K562 (cell line): ENCODE measurements at regions not wholly inside any gene's neighbourhood (a gene's known extent, or its start where the extent isn't known, plus 50 kb on each side); places are given as distances from the start of the nearest gene placed in this dataset.

Experiments
- ATAC-seq: fragments of 200-7000 bp; cut with Tn5 transposase; 3 replicates; pipeline ENCODE4 v1.9.1; 2020; ENCODE audit warnings: moderate library complexity
- BruUV-seq: library from RNA; stranded (reverse); fragments of 400-500 nt; replicated peaks from 2 replicates; lab custom pipeline; 2021; lab: Mats Ljungman, UMichigan
- CTCF ChIA-PET: fragments of 300-600 bp; formaldehyde crosslinking; extraction: SDS; loops from one replicate; lab custom pipeline; 2021; ENCODE audit warnings: low intra/inter-chr PET ratio; lab: Yijun Ruan, JAX
- POLR2A ChIA-PET: fragments of 300-600, 350-650 bp; sonication (Branson Sonifier 250); formaldehyde crosslinking; extraction: SDS; loops from one replicate; lab custom pipeline; 2021; ENCODE audit warnings: antibody characterized with exemption, inconsistent platforms; lab: Yijun Ruan, JAX
- DNase-seq, 4 experiments: peaks; one replicate each; pipeline versions ENCODE4 v3.0.0 to v3.0.0-alpha.2; 2011 to 2018; ENCODE audit warnings: low spot score in 3 of 4, mixed read lengths in 3 of 4; ENCODE audit errors: extremely low read depth in 1 of 4
- FAIRE-seq: peaks from 2 replicates; lab custom pipeline; 2011; peaks lifted over from hg19 to GRCh38; lab: Jason Lieb, UNC
- H2AFZ ChIP-seq: 2 replicates; pipeline ENCODE4 v1.6.0; 2011; ENCODE audit warnings: low read depth, low read length, control low read depth, inconsistent platforms
- H3K27ac ChIP-seq: fragments of 200-600 bp; 3 replicates; pipeline ENCODE4 v1.8.0; 2011; ENCODE audit warnings: low read depth, mild to moderate bottlenecking, control low read depth, inconsistent platforms, low read length, moderate library complexity, mixed read lengths; ENCODE audit errors: extremely low read depth
- H3K27me3 ChIP-seq, 2 experiments: fragments of 300-600 bp in 1 of 2; 2 replicates in 1 of 2; 3 replicates in 1 of 2; pipeline versions ENCODE4 v1.6.0 to v1.8.0; 2011; ENCODE audit warnings: inconsistent platforms in 2 of 2, low read length in 2 of 2, mild to moderate bottlenecking in 1 of 2, mixed read lengths in 1 of 2, moderate library complexity in 1 of 2; ENCODE audit not compliant: control insufficient read depth in 2 of 2, insufficient read depth in 2 of 2
- H3K36me3 ChIP-seq: fragments of 300-600 bp; 3 replicates; pipeline ENCODE4 v1.8.0; 2011; ENCODE audit warnings: mild to moderate bottlenecking, low read length, inconsistent platforms; ENCODE audit not compliant: control insufficient read depth, insufficient read depth
- H3K4me1 ChIP-seq, 2 experiments: fragments of 200-600 bp in 1 of 2; replicated peaks in 1 of 2; 2 replicates in 1 of 2; 3 replicates in 1 of 2; pipeline versions ENCODE4 v1.5.1 to v1.8.0; 2011; ENCODE audit warnings: inconsistent platforms in 2 of 2, low read length in 2 of 2, mild to moderate bottlenecking in 1 of 2, mixed read lengths in 1 of 2, moderate library complexity in 1 of 2; ENCODE audit not compliant: control insufficient read depth in 2 of 2, insufficient read depth in 2 of 2
- H3K4me2 ChIP-seq: 2 replicates; pipeline ENCODE4 v1.6.1; 2011; ENCODE audit warnings: low read length, control low read depth, inconsistent platforms, mixed read lengths; ENCODE audit not compliant: insufficient read depth
- H3K4me3 ChIP-seq: fragments of 200-600 bp; sonication (generic), shearing (Covaris generic); 2 replicates; pipeline ENCODE4 v1.5.1; 2016; ENCODE audit warnings: control low read depth, inconsistent platforms
- H3K79me2 ChIP-seq: fragments of 200-600 bp; 3 replicates; pipeline ENCODE4 v1.8.0; 2011; ENCODE audit warnings: low read length, inconsistent platforms; ENCODE audit not compliant: control insufficient read depth, insufficient read depth
- H3K9ac ChIP-seq, 2 experiments: 2 replicates each; pipeline versions ENCODE4 v1.6.0 to v1.6.1; 2011; ENCODE audit warnings: low read depth in 2 of 2, low read length in 2 of 2, control low read depth in 1 of 2, inconsistent platforms in 1 of 2, mild to moderate bottlenecking in 1 of 2, mixed read lengths in 1 of 2; ENCODE audit not compliant: insufficient read depth in 1 of 2
- H3K9me1 ChIP-seq: one replicate; pipeline ENCODE4 v1.6.0; 2011; ENCODE audit warnings: inconsistent platforms, mild to moderate bottlenecking, low read length, moderate library complexity; ENCODE audit not compliant: control insufficient read depth, insufficient read depth
- H3K9me3 ChIP-seq: replicated peaks from 2 replicates; pipeline ENCODE4 v1.5.1; 2011; ENCODE audit warnings: low read depth, low read length, inconsistent platforms; ENCODE audit not compliant: control insufficient read depth, insufficient read depth
- H4K20me1 ChIP-seq: replicated peaks from 2 replicates; pipeline ENCODE4 v1.6.1; 2011; ENCODE audit warnings: low read length, inconsistent platforms, mixed read lengths; ENCODE audit not compliant: control insufficient read depth, insufficient read depth
- MAX ChIP-seq: sonication (generic); formaldehyde crosslinking; IDR thresholded peaks from 2 replicates; pipeline ENCODE4 v1.9.0; 2022; ENCODE audit warnings: mild to moderate bottlenecking, missing genetic modification reagents
- MCM5 ChIP-seq: fragments of 450-650 bp; IDR thresholded peaks from 2 replicates; pipeline ENCODE4 v1.6.1; 2016; ENCODE audit warnings: low read depth
- MTA3 ChIP-seq: fragments of 450-650 bp; formaldehyde crosslinking; IDR thresholded peaks from 2 replicates; pipeline ENCODE4 v1.6.1; 2017; ENCODE audit warnings: mild to moderate bottlenecking, borderline replicate concordance
- PHB2 ChIP-seq: fragments of 450-650 bp; IDR thresholded peaks from 2 replicates; pipeline ENCODE4 v1.6.1; 2017; ENCODE audit warnings: low read depth
- POLR2G ChIP-seq: fragments of 200-400 bp; formaldehyde crosslinking; IDR thresholded peaks from 2 replicates; pipeline ENCODE4 v1.6.1; 2017; ENCODE audit warnings: low read depth, mild to moderate bottlenecking, antibody characterized with exemption, low read length, moderate library complexity
- SNIP1 ChIP-seq: fragments of 450-650 bp; IDR thresholded peaks from 2 replicates; pipeline ENCODE4 v1.7.1; 2017; ENCODE audit warnings: low read depth, mild to moderate bottlenecking
- WGBS: fragments of 100-300 bp; shearing (Covaris generic); methylation state at CpG from one replicate; pipeline ENCODE4 v1.1.6; 2016; ENCODE audit warnings: low coverage, mixed read lengths; ENCODE audit not compliant: insufficient coverage; ENCODE audit errors: missing lambda C conversion rate; 5-methylcytosine and 5-hydroxymethylcytosine counted together
- in situ Hi-C: fragments of 300-500 bp; cut with MboI; formaldehyde crosslinking; loops from 4 replicates; pipeline ENCODE4 v1.15.0; 2018; ENCODE audit warnings: inconsistent platforms, mixed read lengths
- intact Hi-C: fragments of 100-400 bp; cut with micrococcal nuclease; formaldehyde crosslinking; loops from 2 replicates; pipeline ENCODE4 v1.14.2; 2022

- POLR2A ChIA-PET: interaction anchor here (1.0 kb wide), 1 partner anchor 15 kb away, joined by 5 read pairs; no protein-coding TSS in a partner anchor
- Histone ChIP-seq H3K79me2 (no peaks in the 10 kb centered on the region), H2AFZ (no peak overlapping the region), H3K4me1 (no peaks in the 10 kb centered on the region), H3K9ac (no peak overlapping the region), H3K4me2 (no peak overlapping the region), H3K9me3 (no peaks in the 10 kb centered on the region), H3K36me3 (no peaks in the 10 kb centered on the region), H3K27ac (no peak overlapping the region), H3K9me1 (no peaks in the 10 kb centered on the region), H3K4me3 (no peak overlapping the region), H3K27me3 (peaks cover 2 to 18% of the 10 kb centered on the region in 2 experiments; a peak in 3 of 5 replicates), H4K20me1 (no peaks in the 10 kb centered on the region; the same call in 1 of the 2 replicates)
- CTCF ChIA-PET: no interaction called here
- intact Hi-C loops: no loop called here
- DNase-seq (no peak), ATAC-seq (no peak), FAIRE-seq (no peak)
- no TSS peak for BruUV-seq
- in situ Hi-C loops: no loop called here
- WGBS: 3% methylated on average over 9 of the region's 9 CpGs
- TF ChIP-seq MAX (CRISPR knock-in tag) (no peak), POLR2G (no peak), SNIP1 (no peak), PHB2 (no peak), MTA3 (no peak)
Measured at GRCh38 chr11:116432301-116432700, 340.5 kb downstream of the BUD13 start.

- Histone ChIP-seq H3K9ac (no peak overlapping the region), H3K9me1 (no peaks in the 10 kb centered on the region), H3K36me3 (no peaks in the 10 kb centered on the region), H4K20me1 (no peaks in the 10 kb centered on the region; the same call in 1 of the 2 replicates), H3K4me1 (no peaks in the 10 kb centered on the region), H2AFZ (no peak overlapping the region), H3K27me3 (peaks cover 2 to 18% of the 10 kb centered on the region in 2 experiments; a peak in 3 of 5 replicates), H3K4me3 (no peak overlapping the region), H3K79me2 (no peaks in the 10 kb centered on the region), H3K4me2 (no peak overlapping the region), H3K27ac (no peak overlapping the region), H3K9me3 (no peaks in the 10 kb centered on the region)
- WGBS: 0% methylated on average over 1 of the region's 1 CpG
- DNase-seq (no peak), FAIRE-seq (no peak), ATAC-seq (no peak)
- BruUV-seq: no TSS peak
- TF ChIP-seq MCM5: no peak
- intact Hi-C loops (no loop called here), in situ Hi-C loops (no loop called here)
- CTCF ChIA-PET: no interaction called here
- POLR2A ChIA-PET: no interaction called here
Measured at GRCh38 chr11:116431842-116432241, 340.9 kb downstream of the BUD13 start.
